ENCODE measurements at regions not wholly inside any gene's neighbourhood (a gene's known extent, or its start where the extent isn't known, plus 50 kb on each side); places are given as distances from the start of the nearest gene placed in this dataset.

DNA sequence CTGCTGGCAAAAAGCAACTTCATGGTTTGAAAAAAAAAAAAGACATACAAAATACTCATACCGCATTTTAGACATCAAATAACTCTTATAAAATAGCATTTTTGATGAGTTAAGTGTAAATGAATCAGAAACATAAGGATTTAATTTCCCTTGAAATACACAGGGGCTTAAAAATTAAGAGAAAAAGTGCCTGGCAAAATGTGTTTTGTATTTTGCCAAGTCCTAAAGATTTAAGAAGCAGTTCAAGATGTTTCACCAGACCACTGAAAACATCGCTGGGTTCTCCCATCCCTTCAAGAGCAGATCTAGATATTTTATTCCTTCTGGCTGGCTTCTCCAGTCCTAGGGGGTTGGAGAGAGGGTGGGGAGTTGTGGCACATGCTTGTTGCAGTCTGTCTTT is 396.4 kb downstream of the INHBA start (continued):
- TF ChIP-seq BRCA1 (IDR thresholded peaks at IDR 0.05; ENCODE audit: low read depth, low read length): no peak

- no peaks in the 10 kb centered on the region for H3K36me3 ChIP-seq (ENCODE audit: control insufficient read depth in 2 of 4, insufficient read depth in 4 of 4, low read length in 3 of 4)
- no peaks in the 10 kb centered on the region for H3K9me3 ChIP-seq (ENCODE audit: insufficient read depth in 2 of 2, low read depth in 1 of 2, low read length in 1 of 2)
- no peak overlapping the region for H3K18ac ChIP-seq (ENCODE audit: extremely low read depth, low read length)
- no peak overlapping the region for H2BK15ac ChIP-seq (ENCODE audit: low read length)
- H4K20me1 ChIP-seq (replicated peaks in 1 of 2; ENCODE audit: control insufficient read depth in 1 of 2, insufficient read depth in 2 of 2, low read length in 2 of 2): no peaks in the 10 kb centered on the region
- H3K4me2 ChIP-seq (ENCODE audit: insufficient read depth in 1 of 2, low read depth in 2 of 2, low read length in 2 of 2): no peak overlapping the region
- no peak overlapping the region for H4K8ac ChIP-seq (ENCODE audit: extremely low read depth, insufficient read depth, low read length)
- H3K23me2 ChIP-seq (ENCODE audit: low read depth, low read length): no peaks in the 10 kb centered on the region
- CTCF ChIA-PET (ENCODE audit: partially characterized antibody): no interaction called here
- H3K4me3 ChIP-seq (ENCODE audit: extremely low read depth in 1 of 4, insufficient read depth in 2 of 4, low read depth in 3 of 4, low read length in 4 of 4): no peak overlapping the region
- FAIRE-seq (no peak), DNase-seq (ENCODE audit: low read depth in 1 of 2, low spot score in 2 of 2) (no peak)
- H4K91ac ChIP-seq (replicated peaks; ENCODE audit: insufficient read length, low read length): no peak overlapping the region
- no peaks in the 10 kb centered on the region for H3K4me1 ChIP-seq (replicated peaks in 1 of 4; ENCODE audit: control insufficient read depth in 3 of 4, insufficient read depth in 4 of 4, low read length in 3 of 4)
- H2BK20ac ChIP-seq (ENCODE audit: low read length): no peak overlapping the region
- no peak overlapping the region for H3K56ac ChIP-seq (replicated peaks; ENCODE audit: insufficient read length, low read depth, low read length)
- H3K27me3 ChIP-seq (replicated peaks in 1 of 4; ENCODE audit: control insufficient read depth in 3 of 4, extremely low read depth in 1 of 4, insufficient read depth in 3 of 4, low read length in 3 of 4): no peaks in the 10 kb centered on the region
- no peaks in the 10 kb centered on the region for H3K79me2 ChIP-seq (ENCODE audit: control insufficient read depth in 1 of 2, insufficient read depth in 2 of 2, low read length in 2 of 2)
- no peak overlapping the region for H2AK5ac ChIP-seq (ENCODE audit: low read depth, low read length)
- no peak overlapping the region for H3K9ac ChIP-seq (replicated peaks in 1 of 4; ENCODE audit: extremely low read depth in 1 of 4, low read depth in 3 of 4, low read length in 3 of 4)
- H2BK12ac ChIP-seq (ENCODE audit: low read depth, low read length): no peak overlapping the region
- no peak overlapping the region for H2BK5ac ChIP-seq (ENCODE audit: low read depth, low read length)
- no peak overlapping the region for H3K14ac ChIP-seq (ENCODE audit: insufficient read length)
- no peak overlapping the region for H2BK120ac ChIP-seq (replicated peaks; ENCODE audit: low read depth, low read length)
- 83% methylated on average over 1 of the region's 1 CpG; no CpG with 5 or more reads in 1 of the 2 experiments for WGBS, 2 experiments (ENCODE audit: extremely low coverage in 1 of 2, insufficient coverage in 1 of 2, insufficient read length in 1 of 2, insufficient replicate concordance in 2 of 2, low coverage in 1 of 2, low lambda C conversion rate in 2 of 2, missing lambda C conversion rate in 1 of 2)
- POLR2A ChIA-PET (ENCODE audit: partially characterized antibody): no interaction called here
- H3K23ac ChIP-seq (ENCODE audit: insufficient read length): no peak overlapping the region
- no peak overlapping the region for H4K5ac ChIP-seq (ENCODE audit: insufficient read length, low read depth, low read length)
- H2AFZ ChIP-seq (ENCODE audit: low read length): no peak overlapping the region
- H3K79me1 ChIP-seq (ENCODE audit: low read depth, low read length): no peaks in the 10 kb centered on the region
- H3K4ac ChIP-seq (replicated peaks; ENCODE audit: insufficient read length, low read depth, low read length): no peak overlapping the region
- no peak overlapping the region for H3K27ac ChIP-seq (ENCODE audit: low read depth, low read length)
- no peak for TF ChIP-seq BACH1 (IDR thresholded peaks at IDR 0.05; ENCODE audit: low read length)
- no peak for TF ChIP-seq TEAD4 (IDR thresholded peaks at IDR 0.05; ENCODE audit: low read depth, low read length)
- TF ChIP-seq SRF (IDR thresholded peaks at IDR 0.05; ENCODE audit: low read depth, low read length): no peak
- TF ChIP-seq TAF1 (IDR thresholded peaks at IDR 0.05; ENCODE audit: low read depth, low read length): no peak
- no peak for TF ChIP-seq RXRA (IDR thresholded peaks at IDR 0.05; ENCODE audit: insufficient read depth, low read depth, low read length)
- no peak for TF ChIP-seq SP1 (IDR thresholded peaks at IDR 0.05; ENCODE audit: low read depth, low read length)
- TF ChIP-seq SIX5 (IDR thresholded peaks at IDR 0.05; ENCODE audit: low read depth, low read length): no peak
- TF ChIP-seq, protein P1, sequence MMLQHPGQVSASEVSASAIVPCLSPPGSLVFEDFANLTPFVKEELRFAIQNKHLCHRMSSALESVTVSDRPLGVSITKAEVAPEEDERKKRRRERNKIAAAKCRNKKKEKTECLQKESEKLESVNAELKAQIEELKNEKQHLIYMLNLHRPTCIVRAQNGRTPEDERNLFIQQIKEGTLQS (IDR thresholded peaks at IDR 0.05; ENCODE audit: insufficient read depth, low read depth, low read length): no peak
- TF ChIP-seq MAX (IDR thresholded peaks at IDR 0.05): no peak
- no peak for TF ChIP-seq E2F6 (IDR thresholded peaks at IDR 0.05)
- no peak for TF ChIP-seq HDAC2 (IDR thresholded peaks at IDR 0.05; ENCODE audit: borderline replicate concordance in 1 of 2, low read depth in 2 of 2, low read length in 2 of 2)
These were observed 397.9 kb downstream of the INHBA start for GRCh38 chr7:41305001-41305400.
